ENCODE measurements at regions not wholly inside any gene's neighbourhood (a gene's known extent, or its start where the extent isn't known, plus 50 kb on each side); places are given as distances from the start of the nearest gene placed in this dataset.

- Histone ChIP-seq H3K9ac (ENCODE audit: low read length) (no peak overlapping the region), H3K36me3 (ENCODE audit: control insufficient read depth, low read depth, low read length) (no peaks in the 10 kb centered on the region), H3K4me1 (ENCODE audit: control insufficient read depth, low read depth, low read length) (no peaks in the 10 kb centered on the region), H3K4me3 (ENCODE audit: low read length) (no peak overlapping the region), H3K27ac (ENCODE audit: low read length) (no peak overlapping the region), H3K9me3 (ENCODE audit: control insufficient read depth, low read depth, low read length) (no peaks in the 10 kb centered on the region), H3K27me3 (ENCODE audit: control insufficient read depth, insufficient read depth, low read length) (no peaks in the 10 kb centered on the region)
Measured at GRCh38 chr4:96102541-96103026, 262.7 kb downstream of the PDHA2 start.

DNA sequence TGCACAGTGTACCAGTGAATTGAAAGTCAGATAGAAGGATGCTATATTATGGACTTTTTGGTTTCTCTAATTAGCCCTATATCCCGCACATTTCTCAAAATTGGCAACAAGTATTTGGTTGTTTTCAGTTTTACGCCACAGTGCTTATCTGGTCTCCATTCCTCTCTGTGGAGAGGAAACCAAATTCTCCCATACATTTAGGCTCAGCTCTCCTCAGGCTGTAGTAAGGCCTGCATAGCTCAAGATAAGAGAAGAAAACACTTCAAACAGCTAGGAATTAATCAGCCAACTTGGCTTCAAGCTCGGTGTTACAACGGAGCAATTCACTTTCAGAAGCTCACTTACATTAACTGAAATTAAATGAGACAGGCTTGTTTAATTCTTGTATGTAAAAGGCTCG, 263.2 kb downstream of the PDHA2 start:
- Histone ChIP-seq H3K9ac (ENCODE audit: low read length) (no peak overlapping the region), H3K36me3 (ENCODE audit: control insufficient read depth, low read depth, low read length) (no peaks in the 10 kb centered on the region), H3K9me3 (ENCODE audit: control insufficient read depth, low read depth, low read length) (no peaks in the 10 kb centered on the region), H3K27ac (ENCODE audit: low read length) (no peak overlapping the region), H3K4me3 (ENCODE audit: low read length) (no peak overlapping the region), H3K27me3 (ENCODE audit: control insufficient read depth, insufficient read depth, low read length) (no peaks in the 10 kb centered on the region), H3K4me1 (ENCODE audit: control insufficient read depth, low read depth, low read length) (no peaks in the 10 kb centered on the region)

GRCh38 chr4:96108146-96108545, 268.3 kb downstream of the PDHA2 start:
- Histone ChIP-seq H3K9ac (ENCODE audit: low read length) (no peak overlapping the region), H3K4me1 (ENCODE audit: control insufficient read depth, low read depth, low read length) (no peaks in the 10 kb centered on the region), H3K36me3 (ENCODE audit: control insufficient read depth, low read depth, low read length) (no peaks in the 10 kb centered on the region), H3K27ac (ENCODE audit: low read length) (no peak overlapping the region), H3K27me3 (ENCODE audit: control insufficient read depth, insufficient read depth, low read length) (no peaks in the 10 kb centered on the region), H3K4me3 (ENCODE audit: low read length) (no peak overlapping the region), H3K9me3 (ENCODE audit: control insufficient read depth, low read depth, low read length) (no peaks in the 10 kb centered on the region)

GRCh38 chr4:96112631-96113030, 272.7 kb downstream of the PDHA2 start:
- H3K9ac ChIP-seq (ENCODE audit: low read length), result no peak overlapping the region
- no peaks in the 10 kb centered on the region for H3K9me3 ChIP-seq (ENCODE audit: control insufficient read depth, low read depth, low read length)
- no peaks in the 10 kb centered on the region for H3K36me3 ChIP-seq (ENCODE audit: control insufficient read depth, low read depth, low read length)
- no peak overlapping the region for H3K27ac ChIP-seq (ENCODE audit: low read length)
- H3K27me3 ChIP-seq (ENCODE audit: control insufficient read depth, insufficient read depth, low read length), result no peaks in the 10 kb centered on the region
- H3K4me1 ChIP-seq (ENCODE audit: control insufficient read depth, low read depth, low read length), result no peaks in the 10 kb centered on the region
- no peak overlapping the region for H3K4me3 ChIP-seq (ENCODE audit: low read length)

- Histone ChIP-seq H3K36me3 (ENCODE audit: control insufficient read depth, low read depth, low read length) (no peaks in the 10 kb centered on the region), H3K27me3 (ENCODE audit: control insufficient read depth, insufficient read depth, low read length) (no peaks in the 10 kb centered on the region), H3K27ac (ENCODE audit: low read length) (no peak overlapping the region), H3K4me1 (ENCODE audit: control insufficient read depth, low read depth, low read length) (no peaks in the 10 kb centered on the region), H3K9me3 (ENCODE audit: control insufficient read depth, low read depth, low read length) (no peaks in the 10 kb centered on the region), H3K4me3 (ENCODE audit: low read length) (no peak overlapping the region), H3K9ac (ENCODE audit: low read length) (no peak overlapping the region)
Measured at GRCh38 chr4:96120206-96120605, 280.3 kb downstream of the PDHA2 start.

- Histone ChIP-seq H3K27me3 (ENCODE audit: control insufficient read depth, insufficient read depth, low read length) (no peaks in the 10 kb centered on the region), H3K4me1 (ENCODE audit: control insufficient read depth, low read depth, low read length) (no peaks in the 10 kb centered on the region), H3K9ac (ENCODE audit: low read length) (no peak overlapping the region), H3K36me3 (ENCODE audit: control insufficient read depth, low read depth, low read length) (no peaks in the 10 kb centered on the region), H3K4me3 (ENCODE audit: low read length) (no peak overlapping the region), H3K27ac (ENCODE audit: low read length) (no peak overlapping the region), H3K9me3 (ENCODE audit: control insufficient read depth, low read depth, low read length) (no peaks in the 10 kb centered on the region)
Measured at GRCh38 chr4:96126227-96126626, 286.3 kb downstream of the PDHA2 start.

DNA sequence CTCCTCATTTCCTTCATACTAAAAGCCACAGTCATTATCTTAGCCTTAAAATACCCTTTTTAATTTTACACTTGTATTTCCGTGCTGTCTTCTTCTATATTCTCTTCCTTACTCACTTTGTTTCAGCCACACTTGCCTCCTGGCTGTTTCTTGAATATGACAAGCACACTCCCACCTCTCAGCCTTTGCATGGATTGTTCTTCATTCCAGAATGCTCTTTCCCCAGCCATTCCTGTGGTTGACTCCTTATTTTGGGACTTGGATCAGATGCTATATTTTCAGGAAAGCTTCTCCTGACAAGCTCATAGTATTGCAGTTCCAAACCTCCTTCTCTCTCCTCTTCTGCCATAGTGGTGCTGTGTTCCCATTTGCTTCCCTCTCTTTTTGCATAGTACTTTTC, 291.3 kb downstream of the PDHA2 start:
- Histone ChIP-seq H3K4me3 (ENCODE audit: low read length) (no peak overlapping the region), H3K27ac (ENCODE audit: low read length) (no peak overlapping the region), H3K9ac (ENCODE audit: low read length) (no peak overlapping the region), H3K4me1 (ENCODE audit: control insufficient read depth, low read depth, low read length) (no peaks in the 10 kb centered on the region), H3K9me3 (ENCODE audit: control insufficient read depth, low read depth, low read length) (no peaks in the 10 kb centered on the region), H3K36me3 (ENCODE audit: control insufficient read depth, low read depth, low read length) (no peaks in the 10 kb centered on the region), H3K27me3 (ENCODE audit: control insufficient read depth, insufficient read depth, low read length) (no peaks in the 10 kb centered on the region)

DNA sequence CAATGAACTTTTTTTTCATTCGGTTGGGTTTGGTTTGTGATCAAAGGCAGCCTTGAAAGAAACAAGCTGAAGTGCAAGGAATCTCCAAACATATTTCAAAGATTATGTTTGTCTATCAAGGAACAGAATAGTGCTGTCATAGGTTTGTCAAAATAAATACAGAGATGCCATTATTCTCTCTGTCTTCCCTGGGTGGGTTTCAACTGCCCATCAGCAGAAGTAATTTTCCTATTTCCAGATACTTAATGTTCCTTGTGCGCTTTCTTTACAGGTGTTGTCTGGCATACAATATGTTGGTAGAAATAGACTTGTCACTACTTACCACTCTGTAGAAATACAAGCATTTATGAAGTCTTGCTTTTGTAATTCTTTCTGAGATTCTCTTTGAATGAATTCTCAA, 294.9 kb downstream of the PDHA2 start:
- Histone ChIP-seq H3K36me3 (ENCODE audit: control insufficient read depth, low read depth, low read length) (no peaks in the 10 kb centered on the region), H3K9me3 (ENCODE audit: control insufficient read depth, low read depth, low read length) (no peaks in the 10 kb centered on the region), H3K4me3 (ENCODE audit: low read length) (no peak overlapping the region), H3K9ac (ENCODE audit: low read length) (no peak overlapping the region), H3K27me3 (ENCODE audit: control insufficient read depth, insufficient read depth, low read length) (no peaks in the 10 kb centered on the region), H3K27ac (ENCODE audit: low read length) (no peak overlapping the region), H3K4me1 (ENCODE audit: control insufficient read depth, low read depth, low read length) (no peaks in the 10 kb centered on the region)

GRCh38 chr4:96136056-96136455, 296.2 kb downstream of the PDHA2 start:
- no peak overlapping the region for H3K27ac ChIP-seq (ENCODE audit: low read length)
- no peaks in the 10 kb centered on the region for H3K27me3 ChIP-seq (ENCODE audit: control insufficient read depth, insufficient read depth, low read length)
- H3K36me3 ChIP-seq (ENCODE audit: control insufficient read depth, low read depth, low read length), result no peaks in the 10 kb centered on the region
- H3K4me3 ChIP-seq (ENCODE audit: low read length), result no peak overlapping the region
- no peaks in the 10 kb centered on the region for H3K4me1 ChIP-seq (ENCODE audit: control insufficient read depth, low read depth, low read length)
- no peak overlapping the region for H3K9ac ChIP-seq (ENCODE audit: low read length)
- no peaks in the 10 kb centered on the region for H3K9me3 ChIP-seq (ENCODE audit: control insufficient read depth, low read depth, low read length)

DNA sequence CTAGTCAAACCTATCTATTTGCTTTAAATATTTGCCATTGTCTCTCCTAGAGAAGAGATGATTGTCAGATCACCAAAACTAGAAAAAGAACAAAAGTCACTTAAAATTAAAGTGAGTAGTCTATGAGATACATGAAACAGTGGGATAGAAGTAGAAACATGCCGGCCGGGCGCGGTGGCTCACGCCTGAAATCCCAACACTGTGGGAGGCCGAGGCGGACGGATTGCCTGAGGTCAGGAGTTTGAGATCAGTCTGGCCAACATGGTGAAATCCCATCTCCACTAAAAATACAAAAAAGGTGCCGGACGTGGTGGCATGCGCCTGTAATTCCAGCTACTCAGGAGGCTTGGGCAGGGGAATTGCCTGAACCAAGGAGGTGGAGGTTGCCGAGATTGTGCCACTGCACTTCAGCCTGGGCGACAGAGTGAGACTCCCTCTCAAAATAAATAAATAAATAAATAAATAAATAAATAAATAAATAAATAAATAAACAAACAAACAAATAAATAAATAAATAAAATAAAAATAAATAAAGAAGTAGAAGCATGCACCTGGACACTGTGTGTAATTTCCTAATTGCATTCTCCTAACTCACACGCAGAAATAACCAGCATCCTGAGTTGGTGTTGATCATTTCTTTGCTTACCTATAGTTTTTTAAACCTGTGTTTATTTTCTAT, 299.5 kb downstream of the PDHA2 start:
- Histone ChIP-seq H3K4me3 (ENCODE audit: low read length) (no peak overlapping the region), H3K27me3 (ENCODE audit: control insufficient read depth, insufficient read depth, low read length) (no peaks in the 10 kb centered on the region), H3K9me3 (ENCODE audit: control insufficient read depth, low read depth, low read length) (no peaks in the 10 kb centered on the region), H3K9ac (ENCODE audit: low read length) (no peak overlapping the region), H3K27ac (ENCODE audit: low read length) (no peak overlapping the region), H3K36me3 (ENCODE audit: control insufficient read depth, low read depth, low read length) (no peaks in the 10 kb centered on the region), H3K4me1 (ENCODE audit: control insufficient read depth, low read depth, low read length) (no peaks in the 10 kb centered on the region)

DNA sequence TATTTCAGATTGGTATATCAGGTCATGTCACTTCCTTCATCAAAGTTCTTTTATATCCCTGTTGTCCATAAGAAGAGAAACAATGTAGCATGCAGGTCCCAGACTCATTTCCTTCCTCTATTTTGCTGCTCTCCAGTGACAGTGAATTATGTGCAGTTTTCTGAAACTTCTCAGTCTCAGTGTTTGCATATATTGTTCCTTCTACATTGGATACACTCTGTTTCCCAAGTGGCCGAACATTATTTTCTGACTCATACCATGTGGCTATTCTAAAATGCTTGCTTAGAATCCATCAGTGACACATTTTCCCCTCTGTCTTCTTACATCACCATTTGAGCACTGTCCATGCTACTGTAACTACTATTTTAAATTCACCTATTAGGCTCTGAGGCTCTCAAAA, 305.7 kb downstream of the PDHA2 start:
- H3K9ac ChIP-seq (ENCODE audit: low read length), result no peak overlapping the region
- H3K9me3 ChIP-seq (ENCODE audit: control insufficient read depth, low read depth, low read length), result no peaks in the 10 kb centered on the region
- H3K36me3 ChIP-seq (ENCODE audit: control insufficient read depth, low read depth, low read length), result no peaks in the 10 kb centered on the region
- no peaks in the 10 kb centered on the region for H3K27me3 ChIP-seq (ENCODE audit: control insufficient read depth, insufficient read depth, low read length)
- no peak overlapping the region for H3K4me3 ChIP-seq (ENCODE audit: low read length)
- H3K4me1 ChIP-seq (ENCODE audit: control insufficient read depth, low read depth, low read length), result no peaks in the 10 kb centered on the region
- no peak overlapping the region for H3K27ac ChIP-seq (ENCODE audit: low read length)

DNA sequence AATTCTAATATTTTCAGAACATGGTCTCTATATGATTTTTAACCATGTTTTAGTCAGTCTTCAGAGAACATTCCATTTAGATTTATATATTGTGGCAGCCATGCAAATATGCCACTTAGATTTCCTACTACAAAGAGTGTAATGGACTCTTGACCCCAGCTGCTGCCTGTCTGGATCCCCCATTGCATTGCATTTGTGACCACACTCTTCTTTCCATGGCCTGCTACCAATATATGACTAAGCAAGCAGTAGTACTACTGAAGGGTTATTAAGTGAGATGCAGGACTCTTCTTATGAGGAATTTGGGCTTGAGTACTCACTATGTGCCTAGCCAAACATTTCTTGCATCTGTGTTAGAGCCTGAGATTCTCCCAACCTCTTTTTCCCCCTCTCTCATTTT, 306.8 kb downstream of the PDHA2 start:
- Histone ChIP-seq H3K9ac (ENCODE audit: low read length) (no peak overlapping the region), H3K27ac (ENCODE audit: low read length) (no peak overlapping the region), H3K4me3 (ENCODE audit: low read length) (no peak overlapping the region), H3K27me3 (ENCODE audit: control insufficient read depth, insufficient read depth, low read length) (no peaks in the 10 kb centered on the region), H3K9me3 (ENCODE audit: control insufficient read depth, low read depth, low read length) (no peaks in the 10 kb centered on the region), H3K4me1 (ENCODE audit: control insufficient read depth, low read depth, low read length) (no peaks in the 10 kb centered on the region), H3K36me3 (ENCODE audit: control insufficient read depth, low read depth, low read length) (no peaks in the 10 kb centered on the region)

All from iPS-18a (cell line).